Left cardiac atrium (tissue), 4 donors: ENCODE measurements at regions not wholly inside any gene's neighbourhood (a gene's known extent, or its start where the extent isn't known, plus 50 kb on each side); places are given as distances from the start of the nearest gene placed in this dataset.
"Not testable (repeated sequence)": the region's sequence is repeated elsewhere in the genome, so short reads cannot be mapped to it uniquely, and the experiment has no call there.

Experiments used
- ATAC-seq, 2 donors: fragments of 200-7000 bp; cut with Tn5 transposase; one replicate each; pipeline ENCODE4 v1.9.1; 2020; ENCODE audit warnings: mild to moderate bottlenecking in 2 of 2, moderate library complexity in 2 of 2
- DNase-seq: peaks from one replicate; pipeline ENCODE4 v3.0.0-alpha.2; 2020
- intact Hi-C, 2 donors: fragments of 100-400 bp; cut with DNase I; formaldehyde crosslinking; loops; one replicate each; pipeline versions ENCODE4 v1.14.1 to v1.15.1; 2022 to 2023
- donor health status: DM: no; HTN: yes; CAD: no.
- donor health status: DM: no; HTN: yes; CAD: no; lungs with severe emphysema.
- donor health status: DM: yes; HTN: yes; CAD: no.
- donor health status: Dilated cardiomyopathy.

- ATAC-seq (no peak), DNase-seq (no peak)
- intact Hi-C loops: no loop called here
Observed at GRCh38 chr16:25637236-25637635, 54.5 kb upstream of the HS3ST4 start.

- intact Hi-C loops: no loop called here
- no peak for ATAC-seq
- DNase-seq: no peak
Observed at GRCh38 chr16:25636662-25637061, 55.1 kb upstream of the HS3ST4 start.

- DNase-seq (no peak), ATAC-seq (no peak)
- intact Hi-C loops: no loop called here
Observed at GRCh38 chr16:25635454-25635853, 56.3 kb upstream of the HS3ST4 start.

GRCh38 chr16:25633549-25633948 is 58.2 kb upstream of the HS3ST4 start:
- DNase-seq (no peak), ATAC-seq (no peak)
- intact Hi-C loops: no loop called here

- ATAC-seq: no peak
- no peak for DNase-seq
- intact Hi-C loops: no loop called here
Observed at GRCh38 chr16:25628766-25629165, 63.0 kb upstream of the HS3ST4 start.

- no peak for ATAC-seq
- intact Hi-C loops: no loop called here
- DNase-seq: no peak
Observed at GRCh38 chr16:25627641-25628040, 64.1 kb upstream of the HS3ST4 start.

- DNase-seq (no peak), ATAC-seq (no peak)
- intact Hi-C loops: no loop called here
Observed at GRCh38 chr16:25626172-25626571, 65.6 kb upstream of the HS3ST4 start.

GRCh38 chr16:25625620-25626019 is 66.1 kb upstream of the HS3ST4 start:
- intact Hi-C loops: no loop called here

GRCh38 chr16:25614716-25615265 is 77.0 kb upstream of the HS3ST4 start:
- no peak for ATAC-seq
- DNase-seq: no peak
- intact Hi-C loops: no loop called here

More at GRCh38 chr16:25625620-25626019, 66.1 kb upstream of the HS3ST4 start:
- DNase-seq: no peak
- ATAC-seq: no peak

GRCh38 chr16:25613931-25614330 is 77.8 kb upstream of the HS3ST4 start:
- ATAC-seq (no peak), DNase-seq (no peak)
- intact Hi-C loops: no loop called here

GRCh38 chr16:25608002-25608401 is 83.8 kb upstream of the HS3ST4 start:
- DNase-seq (no peak), ATAC-seq (no peak)
- intact Hi-C loops: no loop called here

GRCh38 chr16:25606069-25606468 is 85.7 kb upstream of the HS3ST4 start:
- ATAC-seq (no peak), DNase-seq (no peak)
- intact Hi-C loops: no loop called here

GRCh38 chr16:25605381-25605780 is 86.4 kb upstream of the HS3ST4 start:
- DNase-seq (no peak), ATAC-seq (no peak)

GRCh38 chr16:25601306-25601705 is 90.5 kb upstream of the HS3ST4 start:
- intact Hi-C loops, DNase-seq, ATAC-seq: not testable (repeated sequence)

More at GRCh38 chr16:25605381-25605780, 86.4 kb upstream of the HS3ST4 start:
- intact Hi-C loops: no loop called here

- no peak for ATAC-seq
- DNase-seq: no peak
- intact Hi-C loops: no loop called here
Observed at GRCh38 chr16:25596194-25596593, 95.6 kb upstream of the HS3ST4 start.

- intact Hi-C loops: no loop called here
- ATAC-seq (no peak), DNase-seq (no peak)
Observed at GRCh38 chr16:25593260-25593659, 98.5 kb upstream of the HS3ST4 start.

- intact Hi-C loops: no loop called here
- no peak for DNase-seq
- ATAC-seq: no peak
Observed at GRCh38 chr16:25587783-25588182, 104.0 kb upstream of the HS3ST4 start.

GRCh38 chr16:25586826-25587225 is 104.9 kb upstream of the HS3ST4 start:
- DNase-seq (no peak), ATAC-seq (no peak)
- intact Hi-C loops: no loop called here

GRCh38 chr16:25585526-25585925 is 106.2 kb upstream of the HS3ST4 start:
- no peak for ATAC-seq
- DNase-seq: no peak
- intact Hi-C loops: no loop called here

GRCh38 chr16:25580041-25580440 is 111.7 kb upstream of the HS3ST4 start:
- DNase-seq (no peak), ATAC-seq (no peak)
- intact Hi-C loops: no loop called here

- DNase-seq (no peak), ATAC-seq (no peak)
- intact Hi-C loops: no loop called here
Observed at GRCh38 chr16:25575363-25575762, 116.4 kb upstream of the HS3ST4 start.

GRCh38 chr16:25571712-25572111 is 120.0 kb upstream of the HS3ST4 start:
- DNase-seq (no peak), ATAC-seq (no peak)
- intact Hi-C loops: no loop called here
